GM21528 (cell line): ENCODE measurements at regions not wholly inside any gene's neighbourhood (a gene's known extent, or its start where the extent isn't known, plus 50 kb on each side); places are given as distances from the start of the nearest gene placed in this dataset.

Experiments
- ATAC-seq: cut with Tn5 transposase; IDR thresholded peaks from one replicate; pipeline ENCODE4 v1.9.1; 2021; ENCODE audit warnings: mild to moderate bottlenecking, moderate library complexity; ENCODE audit not compliant: unreplicated experiment, low FRiP score

DNA sequence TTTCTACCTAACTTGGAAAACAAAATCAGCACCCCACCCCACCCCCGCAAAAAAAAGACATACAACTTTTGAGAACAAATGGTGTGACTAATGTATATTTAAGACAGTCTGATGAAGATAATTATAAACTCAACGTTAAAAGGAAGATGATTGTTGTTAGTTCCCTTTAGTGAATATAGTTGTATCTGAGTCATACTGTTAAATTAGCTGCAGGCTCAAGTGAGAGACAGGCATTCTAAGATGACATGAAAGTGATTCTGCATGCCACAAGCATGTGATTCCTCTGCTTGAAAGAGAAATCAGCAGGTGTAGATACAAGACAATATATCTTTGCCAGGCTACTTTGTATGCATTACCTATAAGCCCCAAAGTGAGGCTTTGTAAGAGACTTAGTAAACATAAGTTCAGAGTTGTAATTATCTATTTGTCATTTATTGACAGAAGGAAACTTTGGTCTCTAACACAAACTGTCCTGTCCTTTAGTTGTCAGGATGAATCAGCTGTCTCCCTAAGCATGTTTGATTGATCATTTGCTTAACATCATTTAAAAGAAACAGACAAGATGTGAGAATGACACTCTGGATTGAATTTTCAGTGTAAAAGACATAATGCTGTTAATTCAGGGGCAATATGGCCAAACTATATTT, 319.4 kb upstream of the HTR2A start:
- ATAC-seq: no peak

GRCh38 chr13:47215736-47216135, 318.9 kb upstream of the HTR2A start:
- no peak for ATAC-seq

- ATAC-seq: no peak
Measured at GRCh38 chr13:47213047-47213446, 316.2 kb upstream of the HTR2A start.

DNA sequence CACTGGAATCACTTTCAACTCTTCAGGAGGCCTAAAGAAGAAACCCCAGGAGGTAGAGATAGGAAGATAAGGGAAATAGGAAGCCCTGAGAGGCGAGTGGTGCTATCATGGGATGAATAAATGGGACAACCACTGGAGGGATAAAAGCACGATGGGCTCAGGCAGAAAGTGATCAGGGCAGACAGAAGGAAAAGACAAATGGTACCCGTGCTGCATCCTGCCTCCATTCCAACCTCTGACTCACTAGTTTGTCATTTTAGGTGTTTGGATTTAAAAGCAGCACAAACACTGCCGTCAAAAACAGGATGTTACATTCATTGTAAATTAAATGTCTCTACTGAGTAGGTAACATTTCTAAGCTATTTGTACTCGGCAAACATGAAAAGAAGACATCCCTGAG, 314.3 kb upstream of the HTR2A start:
- no peak for ATAC-seq

- ATAC-seq: no peak
Measured at GRCh38 chr13:47206111-47206510, 309.3 kb upstream of the HTR2A start.

DNA sequence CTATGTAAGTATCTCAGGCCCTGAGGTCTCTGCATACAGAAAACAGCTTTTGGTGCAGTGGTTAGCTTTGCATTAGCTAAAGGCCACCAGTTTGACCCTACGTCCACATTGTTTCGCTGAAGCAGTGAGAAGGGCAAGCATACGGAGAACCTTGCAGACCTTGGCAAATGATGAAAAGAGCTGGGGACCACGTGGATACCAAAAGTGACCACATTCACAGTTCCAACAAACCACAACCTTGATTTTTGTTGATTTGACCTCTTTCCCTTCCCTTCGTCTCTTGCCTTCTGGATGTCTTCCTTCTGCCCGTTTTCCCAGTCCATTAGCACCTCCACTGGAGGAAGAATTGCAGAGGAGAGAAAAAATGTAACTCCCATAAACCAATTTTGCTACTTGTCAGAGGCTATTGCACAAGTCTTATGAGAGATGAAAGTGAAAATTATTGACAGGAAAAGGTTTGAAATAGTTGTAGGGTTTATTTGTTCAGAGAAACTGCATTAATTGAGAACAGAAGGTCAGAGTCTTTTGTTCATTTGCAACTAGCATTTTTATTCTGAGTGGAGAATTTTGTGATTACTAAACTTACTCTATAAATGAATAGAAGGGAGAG, 293.9 kb upstream of the HTR2A start:
- no peak for ATAC-seq

GRCh38 chr13:47188802-47189201, 291.9 kb upstream of the HTR2A start:
- no peak for ATAC-seq

DNA sequence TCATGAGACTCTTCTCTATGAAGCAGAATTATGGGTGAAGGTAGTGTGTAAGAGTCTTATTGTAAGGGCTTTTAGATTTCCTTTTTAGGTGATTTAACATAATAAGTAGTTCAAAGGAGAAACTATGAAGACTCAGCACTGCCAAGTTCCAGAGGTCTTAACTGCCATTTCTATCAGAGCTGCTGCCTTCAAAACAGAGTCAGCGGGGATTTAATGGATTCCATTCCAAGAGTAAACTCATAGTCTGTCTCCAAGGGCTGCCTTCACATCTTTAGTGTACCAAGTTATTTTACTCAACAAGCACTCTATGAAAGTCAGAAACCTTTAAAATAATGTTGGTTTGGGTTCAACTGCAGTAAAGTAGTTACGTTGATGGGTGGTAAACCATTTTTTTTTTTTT, 289.6 kb upstream of the HTR2A start:
- no peak for ATAC-seq

DNA sequence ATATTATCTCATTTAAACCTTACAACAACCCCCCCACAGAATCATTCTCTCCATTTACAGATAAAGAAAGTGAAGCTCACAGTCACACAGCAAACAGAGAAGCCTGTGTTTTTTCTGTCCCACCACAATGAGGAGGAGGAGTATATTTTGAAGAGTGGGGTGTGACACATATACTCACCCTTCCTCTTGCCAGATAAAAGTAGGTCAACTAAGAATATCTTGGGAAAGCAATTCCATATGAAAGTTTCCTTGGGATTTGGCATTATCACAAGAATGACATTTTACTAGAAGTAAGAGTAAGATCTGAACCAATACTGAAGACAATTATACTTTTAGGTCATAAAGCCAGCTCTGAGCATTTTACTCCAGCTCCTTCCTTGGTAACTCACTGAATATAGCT, 287.5 kb upstream of the HTR2A start:
- no peak for ATAC-seq

GRCh38 chr13:47179321-47179720, 282.5 kb upstream of the HTR2A start:
- ATAC-seq: no peak

DNA sequence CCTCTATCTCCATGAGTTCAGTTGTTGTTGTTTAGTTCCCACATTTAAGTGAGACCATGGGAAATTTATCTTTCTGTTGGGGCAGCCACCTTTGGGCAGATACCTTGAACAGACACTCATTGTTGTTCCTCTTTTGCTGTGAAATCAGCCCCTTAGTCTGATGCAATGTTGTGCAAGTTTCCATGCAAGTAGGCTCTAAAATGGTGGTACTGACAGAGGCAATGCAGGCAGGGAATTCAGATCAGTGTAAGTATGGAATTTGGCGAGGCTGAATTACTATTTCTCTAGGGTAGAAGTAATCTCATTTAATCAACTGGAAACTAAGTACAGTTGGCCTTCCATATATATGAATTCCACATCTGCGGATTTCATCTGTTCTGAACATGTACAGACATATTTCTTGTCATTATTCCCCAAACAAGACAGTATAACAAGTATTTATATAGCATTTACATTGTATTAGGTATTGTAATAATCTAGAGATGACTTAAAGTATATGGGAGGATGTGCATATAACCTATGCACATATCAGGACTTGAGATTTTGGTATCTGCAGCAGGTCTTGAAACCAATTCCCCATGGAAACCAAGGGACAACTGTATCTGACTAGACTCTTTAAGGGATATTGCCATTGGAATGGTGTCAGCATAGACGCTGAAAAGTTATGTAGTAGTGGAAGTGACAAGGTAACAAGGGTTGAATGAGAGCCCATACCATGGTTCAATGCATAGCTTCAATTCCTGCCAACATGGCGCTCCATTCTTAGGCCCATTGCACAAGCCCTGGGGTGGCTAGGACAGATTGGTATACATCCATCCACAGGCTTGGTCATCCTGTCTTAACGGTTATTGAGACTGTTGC, 281.5 kb upstream of the HTR2A start:
- no peak for ATAC-seq

GRCh38 chr13:47175172-47175866, 278.5 kb upstream of the HTR2A start:
- no peak for ATAC-seq

DNA sequence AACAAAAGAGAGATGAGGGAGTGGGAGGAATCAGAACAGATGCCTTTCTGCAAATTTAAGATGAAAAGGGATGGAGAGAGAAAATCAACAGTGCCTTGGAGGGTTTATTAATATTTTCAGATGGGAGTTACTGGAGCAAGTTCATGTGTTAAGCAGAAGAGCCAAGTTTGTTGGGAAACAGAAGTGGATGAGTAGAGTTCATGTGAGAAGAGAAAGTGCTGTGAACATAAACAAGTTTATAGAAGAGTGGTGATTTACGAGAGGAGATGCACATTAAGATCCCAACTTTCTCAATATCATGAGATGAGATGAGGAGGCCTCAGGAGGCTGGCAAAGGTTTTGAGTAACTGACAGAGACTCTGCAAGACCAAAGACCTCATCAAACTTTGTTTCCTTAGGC, 274.1 kb upstream of the HTR2A start:
- ATAC-seq: no peak

DNA sequence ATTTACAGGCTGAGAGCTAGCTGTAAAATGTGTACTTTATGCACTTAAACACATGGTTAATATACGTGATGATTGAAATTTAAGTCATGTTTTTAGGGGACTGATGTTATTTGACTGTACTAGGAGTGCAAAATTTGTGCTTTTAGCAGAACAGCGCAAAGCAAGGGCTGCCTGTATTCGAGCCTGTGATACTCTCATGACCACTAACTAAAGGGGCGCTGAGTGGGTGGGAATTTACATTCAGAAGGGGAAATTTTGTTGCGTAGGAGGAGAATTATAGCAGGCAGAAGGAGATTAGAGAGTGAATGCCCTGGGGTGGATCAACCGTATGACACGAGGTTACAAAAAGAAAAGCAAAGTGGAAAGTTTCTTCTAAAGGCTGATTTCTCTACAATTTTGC, 271.8 kb upstream of the HTR2A start:
- ATAC-seq: no peak

- ATAC-seq: no peak
Measured at GRCh38 chr13:47168066-47168465, 271.2 kb upstream of the HTR2A start.

DNA sequence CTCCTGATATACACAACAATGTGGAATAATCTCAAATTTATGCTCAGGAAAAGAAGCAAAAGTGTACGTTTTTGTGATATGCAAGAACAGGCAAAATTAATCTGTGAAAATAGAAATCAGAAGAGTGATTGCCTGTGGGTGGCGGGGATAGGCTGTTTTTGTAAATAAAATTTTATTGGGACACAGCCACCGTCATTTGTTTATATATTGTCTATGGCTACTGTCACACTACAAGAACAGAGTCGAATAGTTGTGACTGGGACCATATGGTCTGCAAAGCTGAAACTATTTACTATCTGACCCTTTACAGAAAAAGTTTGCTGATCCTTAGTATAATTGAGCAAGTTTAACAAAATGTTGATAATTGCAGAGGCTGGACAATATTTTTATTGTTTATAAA, 269.5 kb upstream of the HTR2A start:
- ATAC-seq: no peak

- ATAC-seq: no peak
Measured at GRCh38 chr13:47159853-47160550, 263.1 kb upstream of the HTR2A start.

DNA sequence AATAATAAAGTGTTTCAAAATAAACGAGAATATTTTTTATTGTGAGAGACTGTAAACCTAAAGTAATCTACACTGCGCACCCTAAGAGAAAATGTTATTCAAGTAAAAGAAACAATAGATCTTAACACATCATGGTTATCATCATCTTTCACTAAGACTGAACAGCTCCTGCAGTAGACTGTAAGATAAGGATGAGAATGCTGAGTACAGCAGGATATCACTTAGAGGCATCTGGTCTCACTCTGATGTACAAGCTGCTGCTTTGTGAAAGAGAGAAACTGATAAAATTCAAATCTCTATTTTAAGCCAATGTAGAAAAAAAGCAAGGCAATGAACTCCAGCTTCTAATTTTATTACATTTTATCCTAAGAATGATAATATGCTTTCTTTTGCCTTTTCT, 261.7 kb upstream of the HTR2A start:
- ATAC-seq: no peak

DNA sequence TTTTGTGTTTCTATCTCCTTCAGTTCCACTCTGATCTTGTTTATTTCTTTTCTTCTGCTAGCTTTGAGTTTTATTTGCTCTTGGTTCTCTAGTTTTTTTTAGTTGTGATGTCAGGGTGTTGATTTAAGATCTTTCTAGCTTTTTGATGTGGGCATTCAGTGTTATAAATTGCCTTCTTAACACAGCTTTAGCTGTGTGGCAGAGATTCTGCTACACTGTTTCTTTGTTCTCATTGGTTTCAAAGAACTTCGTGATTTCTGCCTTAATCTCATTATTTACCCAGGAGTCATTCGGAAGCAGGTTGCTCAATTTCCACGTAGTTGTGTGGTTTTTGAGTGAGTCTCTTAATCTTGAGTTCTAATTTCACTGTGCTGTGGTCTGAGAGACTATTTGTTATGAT, 251.7 kb upstream of the HTR2A start:
- no peak for ATAC-seq

- no peak for ATAC-seq
Measured at GRCh38 chr13:47147812-47148119, 250.9 kb upstream of the HTR2A start.
